ENCODE measurements at regions not wholly inside any gene's neighbourhood (a gene's known extent, or its start where the extent isn't known, plus 50 kb on each side); places are given as distances from the start of the nearest gene placed in this dataset.

GRCh38 chr7:13524076-13524475 is 465.4 kb downstream of the ETV1 start:
- Mint-ChIP-seq H3K27ac (no peak overlapping the region), H3K4me3 (no peak overlapping the region), H3K36me3 (ENCODE audit: low read depth) (no peaks in the 10 kb centered on the region), H3K9me3 (no peaks in the 10 kb centered on the region), H3K4me1 (no peaks in the 10 kb centered on the region), H3K27me3 (no peaks in the 10 kb centered on the region)
- CTCF ChIA-PET = no interaction called here
- POLR2A ChIA-PET = no interaction called here
- no peak for DNase-seq

GRCh38 chr7:13532028-13532753 is 457.3 kb downstream of the ETV1 start:
- Mint-ChIP-seq H3K36me3 (ENCODE audit: low read depth) (no peaks in the 10 kb centered on the region), H3K4me3 (no peak overlapping the region), H3K27ac (no peak overlapping the region), H3K27me3 (no peaks in the 10 kb centered on the region), H3K9me3 (no peaks in the 10 kb centered on the region), H3K4me1 (no peaks in the 10 kb centered on the region)
- CTCF ChIA-PET = no interaction called here
- POLR2A ChIA-PET = no interaction called here
- DNase-seq = no peak

DNA sequence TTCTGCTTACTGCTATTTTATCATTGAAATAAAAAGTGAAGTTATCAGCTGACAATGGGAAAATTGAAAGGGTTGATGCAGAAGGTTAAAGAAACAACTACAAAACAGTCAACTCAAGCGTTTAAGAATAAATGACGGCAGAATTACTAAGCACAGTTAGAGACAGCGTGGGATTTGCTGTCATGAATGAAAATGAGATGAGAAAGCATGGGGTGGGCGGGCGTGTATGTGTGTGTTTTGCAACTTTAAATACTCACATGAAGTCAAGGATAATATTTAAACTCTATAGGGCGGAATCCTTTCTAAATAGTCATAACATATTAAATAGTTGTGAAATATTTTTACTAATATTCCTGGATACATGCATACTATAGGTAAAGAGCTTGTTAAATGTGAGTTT is 450.8 kb downstream of the ETV1 start:
- no peak overlapping the region for H3K4me3 Mint-ChIP-seq
- no peaks in the 10 kb centered on the region for H3K9me3 Mint-ChIP-seq
- H3K27me3 Mint-ChIP-seq = no peaks in the 10 kb centered on the region
- no peak overlapping the region for H3K27ac Mint-ChIP-seq
- ChIA-PET CTCF (no interaction called here), POLR2A (no interaction called here)
- no peaks in the 10 kb centered on the region for H3K36me3 Mint-ChIP-seq (ENCODE audit: low read depth)
- H3K4me1 Mint-ChIP-seq = no peaks in the 10 kb centered on the region
- DNase-seq = no peak

GRCh38 chr7:13540429-13540828 is 449.0 kb downstream of the ETV1 start:
- Mint-ChIP-seq H3K27ac (no peak overlapping the region), H3K4me1 (no peaks in the 10 kb centered on the region), H3K9me3 (no peaks in the 10 kb centered on the region), H3K4me3 (no peak overlapping the region), H3K36me3 (ENCODE audit: low read depth) (no peaks in the 10 kb centered on the region), H3K27me3 (no peaks in the 10 kb centered on the region)
- POLR2A ChIA-PET = no interaction called here
- no peak for DNase-seq
- CTCF ChIA-PET = no interaction called here

- Mint-ChIP-seq H3K27me3 (no peaks in the 10 kb centered on the region), H3K27ac (no peak overlapping the region), H3K9me3 (no peaks in the 10 kb centered on the region), H3K36me3 (ENCODE audit: low read depth) (no peaks in the 10 kb centered on the region), H3K4me1 (no peaks in the 10 kb centered on the region), H3K4me3 (no peak overlapping the region)
- ChIA-PET CTCF (no interaction called here), POLR2A (no interaction called here)
- no peak for DNase-seq
Measured at GRCh38 chr7:13541326-13541725, 448.1 kb downstream of the ETV1 start.

- no peaks in the 10 kb centered on the region for H3K9me3 Mint-ChIP-seq
- CTCF ChIA-PET = no interaction called here
- H3K4me3 Mint-ChIP-seq = no peak overlapping the region
- no peaks in the 10 kb centered on the region for H3K36me3 Mint-ChIP-seq (ENCODE audit: low read depth)
- no peaks in the 10 kb centered on the region for H3K27me3 Mint-ChIP-seq
- no peak overlapping the region for H3K27ac Mint-ChIP-seq
- DNase-seq = no peak
- no peaks in the 10 kb centered on the region for H3K4me1 Mint-ChIP-seq
- POLR2A ChIA-PET = no interaction called here
Measured at GRCh38 chr7:13542451-13542850, 447.0 kb downstream of the ETV1 start.

GRCh38 chr7:13551503-13551902 is 438.0 kb downstream of the ETV1 start:
- Mint-ChIP-seq H3K4me1 (no peaks in the 10 kb centered on the region), H3K27ac (no peak overlapping the region), H3K36me3 (ENCODE audit: low read depth) (no peaks in the 10 kb centered on the region), H3K9me3 (no peaks in the 10 kb centered on the region), H3K4me3 (no peak overlapping the region), H3K27me3 (no peaks in the 10 kb centered on the region)
- no peak for DNase-seq
- POLR2A ChIA-PET = no interaction called here
- CTCF ChIA-PET = no interaction called here

GRCh38 chr7:13560441-13560840 is 429.0 kb downstream of the ETV1 start:
- Mint-ChIP-seq H3K9me3 (no peaks in the 10 kb centered on the region), H3K27ac (no peak overlapping the region), H3K27me3 (no peaks in the 10 kb centered on the region), H3K4me3 (no peak overlapping the region), H3K36me3 (ENCODE audit: low read depth) (no peaks in the 10 kb centered on the region), H3K4me1 (no peaks in the 10 kb centered on the region)
- no peak for DNase-seq
- ChIA-PET CTCF (no interaction called here), POLR2A (no interaction called here)

- CTCF ChIA-PET = no interaction called here
- no peaks in the 10 kb centered on the region for H3K27me3 Mint-ChIP-seq
- no peak overlapping the region for H3K27ac Mint-ChIP-seq
- no peak for DNase-seq
- POLR2A ChIA-PET = no interaction called here
- no peaks in the 10 kb centered on the region for H3K36me3 Mint-ChIP-seq (ENCODE audit: low read depth)
- no peaks in the 10 kb centered on the region for H3K9me3 Mint-ChIP-seq
- H3K4me3 Mint-ChIP-seq = no peak overlapping the region
- H3K4me1 Mint-ChIP-seq = no peaks in the 10 kb centered on the region
Measured at GRCh38 chr7:13563257-13563656, 426.2 kb downstream of the ETV1 start.

DNA sequence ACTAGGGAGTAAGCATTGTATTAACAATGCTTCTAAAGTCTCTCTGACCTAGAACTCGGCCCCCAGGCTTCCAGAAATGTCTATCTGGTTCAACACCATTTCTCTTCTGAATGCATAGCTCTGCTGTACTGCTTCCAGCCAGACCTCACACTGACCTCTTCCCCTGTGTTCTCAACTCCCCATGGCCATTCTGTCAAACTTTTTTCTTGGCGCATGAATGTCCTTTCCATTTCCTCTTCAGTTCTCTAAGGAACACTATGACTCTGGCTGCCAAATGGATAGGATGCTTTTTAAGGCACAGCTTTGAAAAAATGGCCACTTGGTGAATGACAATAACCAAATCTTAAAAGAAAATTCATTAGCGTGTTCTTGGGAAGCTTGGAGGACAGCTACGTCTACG is 425.8 kb downstream of the ETV1 start:
- Mint-ChIP-seq H3K27ac (no peak overlapping the region), H3K36me3 (ENCODE audit: low read depth) (no peaks in the 10 kb centered on the region), H3K4me3 (no peak overlapping the region), H3K9me3 (no peaks in the 10 kb centered on the region), H3K4me1 (no peaks in the 10 kb centered on the region), H3K27me3 (no peaks in the 10 kb centered on the region)
- ChIA-PET POLR2A (no interaction called here), CTCF (no interaction called here)
- DNase-seq = no peak

DNA sequence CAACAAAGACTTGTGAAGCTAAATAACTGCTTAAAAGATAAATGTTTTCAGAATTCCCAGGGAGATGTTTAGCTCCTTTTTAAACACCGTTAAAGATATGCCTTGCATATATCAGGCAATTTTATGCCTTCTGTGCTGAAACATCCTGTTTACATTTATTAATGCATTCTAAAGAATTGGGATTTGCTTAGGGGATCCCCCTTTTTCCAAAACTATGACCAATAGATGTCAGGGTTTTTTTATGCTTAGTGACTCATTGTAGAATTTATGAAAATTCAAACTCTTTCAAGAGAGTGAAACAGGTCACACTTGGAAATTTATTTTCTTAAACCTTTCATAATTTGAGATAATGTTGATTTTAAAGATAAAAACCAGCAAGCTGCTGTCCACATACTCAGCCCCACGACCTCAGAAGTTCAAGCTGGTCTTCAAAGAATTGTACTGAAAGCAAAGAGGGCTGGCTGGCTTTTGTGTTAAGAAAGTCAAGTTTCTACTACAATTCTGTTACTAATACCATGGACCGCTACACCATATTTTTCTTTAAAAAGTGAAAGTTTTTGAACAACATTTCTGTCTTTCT is 411.8 kb downstream of the ETV1 start:
- DNase-seq = no peak
- Mint-ChIP-seq H3K27me3 (no peaks in the 10 kb centered on the region), H3K9me3 (no peaks in the 10 kb centered on the region), H3K36me3 (ENCODE audit: low read depth) (no peaks in the 10 kb centered on the region), H3K4me3 (no peak overlapping the region), H3K27ac (no peak overlapping the region), H3K4me1 (no peaks in the 10 kb centered on the region)
- CTCF ChIA-PET = no interaction called here
- POLR2A ChIA-PET = no interaction called here

- Mint-ChIP-seq H3K4me3 (no peak overlapping the region), H3K4me1 (no peaks in the 10 kb centered on the region), H3K36me3 (ENCODE audit: low read depth) (no peaks in the 10 kb centered on the region), H3K9me3 (no peaks in the 10 kb centered on the region), H3K27ac (no peak overlapping the region), H3K27me3 (no peaks in the 10 kb centered on the region)
- no peak for DNase-seq
- POLR2A ChIA-PET = no interaction called here
- CTCF ChIA-PET = no interaction called here
Measured at GRCh38 chr7:13578294-13578693, 411.2 kb downstream of the ETV1 start.

DNA sequence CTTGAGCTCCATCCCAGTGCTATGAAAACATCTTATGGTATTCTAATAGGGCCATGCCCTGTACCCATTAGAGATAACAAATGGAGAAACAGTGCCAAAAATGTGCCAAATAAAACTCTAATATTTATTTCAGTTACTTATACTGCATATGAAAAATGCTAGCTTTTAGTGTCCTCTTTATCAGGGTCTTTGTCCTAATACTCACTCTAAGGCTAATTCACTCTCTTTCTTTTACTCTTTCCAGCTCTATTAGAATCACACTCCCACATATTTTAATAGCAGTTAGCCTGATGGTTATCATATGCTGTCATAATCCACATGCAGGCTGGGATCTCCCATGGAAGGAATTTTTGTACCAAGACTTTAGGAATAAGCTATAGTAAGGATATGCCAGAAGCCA is 408.4 kb downstream of the ETV1 start:
- H3K27ac Mint-ChIP-seq = no peak overlapping the region
- no peaks in the 10 kb centered on the region for H3K9me3 Mint-ChIP-seq
- no peak overlapping the region for H3K4me3 Mint-ChIP-seq
- no peak for DNase-seq
- CTCF ChIA-PET = no interaction called here
- POLR2A ChIA-PET = no interaction called here
- no peaks in the 10 kb centered on the region for H3K36me3 Mint-ChIP-seq (ENCODE audit: low read depth)
- H3K27me3 Mint-ChIP-seq = no peaks in the 10 kb centered on the region
- no peaks in the 10 kb centered on the region for H3K4me1 Mint-ChIP-seq

- ChIA-PET POLR2A (no interaction called here), CTCF (no interaction called here)
- Mint-ChIP-seq H3K9me3 (no peaks in the 10 kb centered on the region), H3K36me3 (ENCODE audit: low read depth) (no peaks in the 10 kb centered on the region), H3K4me3 (no peak overlapping the region), H3K4me1 (no peaks in the 10 kb centered on the region), H3K27me3 (no peaks in the 10 kb centered on the region), H3K27ac (no peak overlapping the region)
- no peak for DNase-seq
Measured at GRCh38 chr7:13593854-13594253, 395.6 kb downstream of the ETV1 start.
